Endodermal cell (in vitro differentiated cells): ENCODE measurements at regions not wholly inside any gene's neighbourhood (a gene's known extent, or its start where the extent isn't known, plus 50 kb on each side); places are given as distances from the start of the nearest gene placed in this dataset.

Source experiments
- DNase-seq: peaks from one replicate; pipeline ENCODE4 v3.0.0-alpha.2; 2017
- H3K27ac ChIP-seq: 2 replicates; pipeline ENCODE4 v1.5.1; 2013; ENCODE audit warnings: mild to moderate bottlenecking, low read depth, low read length, moderate library complexity
- H3K27me3 ChIP-seq: 2 replicates; pipeline ENCODE4 v1.6.1; 2013; ENCODE audit warnings: mild to moderate bottlenecking, low read length, moderate library complexity; ENCODE audit not compliant: insufficient read depth, control insufficient read depth, poor library complexity, severe bottlenecking
- H3K36me3 ChIP-seq: 2 replicates; pipeline ENCODE4 v1.7.0; 2013; ENCODE audit warnings: mild to moderate bottlenecking, low read length, moderate library complexity; ENCODE audit not compliant: control insufficient read depth, insufficient read depth
- H3K4me1 ChIP-seq: one replicate; pipeline ENCODE4 v1.7.0; 2013; ENCODE audit warnings: low read length; ENCODE audit not compliant: control insufficient read depth, insufficient read depth
- H3K4me3 ChIP-seq: 2 replicates; pipeline ENCODE4 v1.5.1; 2013; ENCODE audit warnings: mild to moderate bottlenecking, low read length, moderate library complexity
- H3K9ac ChIP-seq: 2 replicates; pipeline ENCODE4 v1.6.1; 2013; ENCODE audit warnings: mild to moderate bottlenecking, low read length, moderate library complexity; ENCODE audit not compliant: poor library complexity, severe bottlenecking; ENCODE audit errors: extremely low read depth
- H3K9me3 ChIP-seq: 2 replicates; pipeline ENCODE4 v1.6.1; 2013; ENCODE audit warnings: mild to moderate bottlenecking, low read length, moderate library complexity; ENCODE audit not compliant: control insufficient read depth
- H3K27ac Mint-ChIP-seq: 2 replicates; pipeline ENCODE4 v1.8.0; 2020; ENCODE audit warnings: mixed read lengths
- H3K27me3 Mint-ChIP-seq: 2 replicates; pipeline ENCODE4 v1.8.0; 2021; ENCODE audit warnings: mild to moderate bottlenecking, mixed read lengths; ENCODE audit not compliant: insufficient read depth
- H3K36me3 Mint-ChIP-seq: 2 replicates; pipeline ENCODE4 v1.8.0; 2020; ENCODE audit warnings: low read depth, mixed read lengths
- H3K4me1 Mint-ChIP-seq: 2 replicates; pipeline ENCODE4 v1.8.0; 2020; ENCODE audit warnings: mixed read lengths
- H3K4me3 Mint-ChIP-seq: 2 replicates; pipeline ENCODE4 v1.8.0; 2020; ENCODE audit warnings: mild to moderate bottlenecking, moderate library complexity, mixed read lengths
- H3K9me3 Mint-ChIP-seq: 2 replicates; pipeline ENCODE4 v1.8.0; 2020; ENCODE audit warnings: mild to moderate bottlenecking, mixed read lengths
- CTCF ChIP-seq: fragments of 200-600 bp; sonication (generic); conservative IDR thresholded peaks from 2 replicates; pipeline ENCODE4 v1.5.0; 2021; ENCODE audit warnings: antibody characterized with exemption, mild to moderate bottlenecking
- WGBS, 2 experiments: methylation state at CpG; one replicate each; pipeline versions ENCODE4 v1.1.5 to v1.1.7; 2013; ENCODE audit warnings: missing lambda C conversion rate in 2 of 2, mixed read lengths in 1 of 2; ENCODE audit not compliant: insufficient coverage in 1 of 2, insufficient read length in 1 of 2; 5-methylcytosine and 5-hydroxymethylcytosine counted together

DNA sequence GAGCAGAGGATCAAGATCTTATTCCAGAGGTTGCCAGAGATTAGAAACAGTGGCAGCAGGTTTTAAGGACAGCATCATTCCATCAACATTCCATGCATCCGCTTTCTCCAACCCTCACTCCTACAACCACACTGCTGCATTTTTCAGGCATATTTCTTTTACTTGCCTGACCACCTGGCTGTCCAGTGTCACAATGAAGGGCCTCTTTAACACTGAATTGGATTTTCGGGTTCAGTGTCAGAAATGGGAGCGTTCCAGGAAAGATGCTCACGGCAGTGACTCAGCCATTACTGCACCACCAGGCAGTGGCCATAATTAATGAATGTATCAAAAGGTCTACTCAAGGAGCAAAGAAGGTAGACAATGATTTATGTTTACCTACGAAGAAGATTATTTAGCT, 200.4 kb upstream of the ESRRG start:
- no peaks in the 10 kb centered on the region for H3K9me3 Mint-ChIP-seq
- no peak overlapping the region for H3K4me3 ChIP-seq
- no peak for DNase-seq
- H3K36me3 Mint-ChIP-seq: no peaks in the 10 kb centered on the region
- 91 to 93% methylated on average over 5 of the region's 5 CpGs for WGBS, 2 experiments
- peaks cover 51% of the 10 kb centered on the region for H3K4me1 Mint-ChIP-seq
- no peaks in the 10 kb centered on the region for H3K27me3 Mint-ChIP-seq
- no peak overlapping the region for H3K4me3 Mint-ChIP-seq
- peaks cover 7% of the 10 kb centered on the region for H3K4me1 ChIP-seq
- H3K9me3 ChIP-seq: no peaks in the 10 kb centered on the region
- no peak overlapping the region for H3K27ac Mint-ChIP-seq
- H3K36me3 ChIP-seq: no peaks in the 10 kb centered on the region
- no peak overlapping the region for H3K27ac ChIP-seq
- H3K9ac ChIP-seq: no peak overlapping the region
- no peak for TF ChIP-seq CTCF
- no peaks in the 10 kb centered on the region for H3K27me3 ChIP-seq

- H3K27ac Mint-ChIP-seq: no peak overlapping the region
- 87% methylated on average over 2 of the region's 2 CpGs; no CpG with 5 or more reads in 1 of the 2 experiments for WGBS, 2 experiments
Observed at GRCh38 chr1:216922406-216922805, 199.2 kb upstream of the ESRRG start.

DNA sequence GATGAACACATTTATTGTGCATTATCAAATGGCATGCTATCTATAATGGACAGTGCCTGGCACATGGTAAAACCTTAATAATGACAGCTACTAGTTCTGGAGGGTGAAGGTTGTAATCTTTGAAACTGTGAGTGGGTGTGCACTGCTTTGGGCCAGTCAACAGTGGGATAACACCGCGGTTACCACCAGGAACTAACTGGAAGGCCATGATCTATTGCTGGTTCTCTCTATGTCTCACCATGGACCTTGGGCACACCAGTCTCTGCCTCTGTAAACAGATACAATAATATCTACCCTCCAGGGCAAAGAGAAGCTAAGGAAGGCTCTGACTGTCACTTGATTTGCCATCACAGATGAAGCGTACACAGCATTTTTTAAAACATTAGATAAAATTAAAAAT, 198.6 kb upstream of the ESRRG start:
- DNase-seq: no peak
- Histone ChIP-seq H3K27ac (no peak overlapping the region), H3K4me1 (peaks cover 7% of the 10 kb centered on the region), H3K27me3 (no peaks in the 10 kb centered on the region), H3K9ac (no peak overlapping the region), H3K4me3 (no peak overlapping the region), H3K36me3 (no peaks in the 10 kb centered on the region), H3K9me3 (no peaks in the 10 kb centered on the region)
- Mint-ChIP-seq H3K4me3 (no peak overlapping the region), H3K27ac (no peak overlapping the region), H3K9me3 (no peaks in the 10 kb centered on the region), H3K36me3 (no peaks in the 10 kb centered on the region), H3K27me3 (no peaks in the 10 kb centered on the region), H3K4me1 (peaks cover 41% of the 10 kb centered on the region)
- no peak for TF ChIP-seq CTCF
- 97% methylated on average over 3 of the region's 3 CpGs; no CpG with 5 or more reads in 1 of the 2 experiments for WGBS, 2 experiments

More at GRCh38 chr1:216922406-216922805, 199.2 kb upstream of the ESRRG start:
- no peaks in the 10 kb centered on the region for H3K9me3 Mint-ChIP-seq
- Histone ChIP-seq H3K9me3 (no peaks in the 10 kb centered on the region), H3K9ac (no peak overlapping the region), H3K36me3 (no peaks in the 10 kb centered on the region), H3K4me1 (peaks cover 7% of the 10 kb centered on the region), H3K27me3 (no peaks in the 10 kb centered on the region), H3K4me3 (peak overlapping the region; percentile 24), H3K27ac (no peak overlapping the region)
- H3K36me3 Mint-ChIP-seq: no peaks in the 10 kb centered on the region
- no peak for TF ChIP-seq CTCF
- peaks cover 46% of the 10 kb centered on the region for H3K4me1 Mint-ChIP-seq
- no peak overlapping the region for H3K4me3 Mint-ChIP-seq
- no peaks in the 10 kb centered on the region for H3K27me3 Mint-ChIP-seq
- DNase-seq: no peak
